Trophoblast cell (in vitro differentiated cells and primary cell): ENCODE measurements at regions not wholly inside any gene's neighbourhood (a gene's known extent, or its start where the extent isn't known, plus 50 kb on each side); places are given as distances from the start of the nearest gene placed in this dataset.

Experiments
- DNase-seq, 2 donors: peaks; one replicate each; pipeline ENCODE4 v3.0.0-alpha.2; 2016
- H2AFZ ChIP-seq: 2 replicates; pipeline ENCODE4 v1.6.1; 2013; ENCODE audit warnings: low read length, moderate library complexity, mild to moderate bottlenecking; ENCODE audit not compliant: insufficient read depth, poor library complexity
- H2AK5ac ChIP-seq: 2 replicates; pipeline ENCODE4 v1.6.1; 2013; ENCODE audit warnings: mild to moderate bottlenecking, low read length
- H2BK120ac ChIP-seq: 2 replicates; pipeline ENCODE4 v1.6.1; 2013; ENCODE audit warnings: low read length, mild to moderate bottlenecking, moderate library complexity; ENCODE audit not compliant: insufficient read depth, poor library complexity
- H2BK12ac ChIP-seq: 2 replicates; pipeline ENCODE4 v1.6.1; 2013; ENCODE audit warnings: mild to moderate bottlenecking, low read length, moderate library complexity
- H2BK5ac ChIP-seq: 2 replicates; pipeline ENCODE4 v1.6.1; 2013; ENCODE audit warnings: low read length, low read depth, moderate library complexity, mild to moderate bottlenecking; ENCODE audit not compliant: poor library complexity
- H3K14ac ChIP-seq: 2 replicates; pipeline ENCODE4 v1.6.1; 2013; ENCODE audit warnings: mild to moderate bottlenecking, low read length
- H3K18ac ChIP-seq: 2 replicates; pipeline ENCODE4 v1.6.1; 2013; ENCODE audit warnings: mild to moderate bottlenecking, low read length
- H3K23ac ChIP-seq: 2 replicates; pipeline ENCODE4 v1.6.1; 2013; ENCODE audit warnings: low read length
- H3K27ac ChIP-seq: 2 replicates; pipeline ENCODE4 v1.5.1; 2013; ENCODE audit warnings: low read depth, mild to moderate bottlenecking, inconsistent platforms, low read length, moderate library complexity
- H3K27me3 ChIP-seq: 2 replicates; pipeline ENCODE4 v1.6.1; 2013; ENCODE audit warnings: inconsistent platforms, mild to moderate bottlenecking, low read length, moderate library complexity; ENCODE audit not compliant: insufficient read depth
- H3K36me3 ChIP-seq, 2 experiments: 1 replicate in 1 of 2; 2 replicates in 1 of 2; pipeline ENCODE4 v1.6.1; 2013; ENCODE audit warnings: low read length in 2 of 2, mild to moderate bottlenecking in 2 of 2, moderate library complexity in 1 of 2; ENCODE audit not compliant: insufficient read depth in 2 of 2, control insufficient read depth in 1 of 2
- H3K4ac ChIP-seq: 2 replicates; pipeline ENCODE4 v1.6.1; 2013; ENCODE audit warnings: low read depth, mild to moderate bottlenecking, low read length, moderate library complexity
- H3K4me1 ChIP-seq, 2 experiments: 1 replicate in 1 of 2; 2 replicates in 1 of 2; pipeline ENCODE4 v1.6.1; 2013; ENCODE audit warnings: low read length in 2 of 2, mild to moderate bottlenecking in 2 of 2, moderate library complexity in 1 of 2; ENCODE audit not compliant: insufficient read depth in 2 of 2, control insufficient read depth in 1 of 2
- H3K4me2 ChIP-seq: 2 replicates; pipeline ENCODE4 v1.6.1; 2013; ENCODE audit warnings: inconsistent platforms, mild to moderate bottlenecking, low read length, moderate library complexity
- H3K4me3 ChIP-seq: 2 replicates; pipeline ENCODE4 v1.5.1; 2013; ENCODE audit warnings: mild to moderate bottlenecking, low read depth, low read length, inconsistent platforms
- H3K79me1 ChIP-seq: one replicate; pipeline ENCODE4 v1.6.1; 2013; ENCODE audit warnings: low read length
- H3K79me2 ChIP-seq: 2 replicates; pipeline ENCODE4 v1.6.1; 2013; ENCODE audit warnings: low read length, mild to moderate bottlenecking; ENCODE audit not compliant: control insufficient read depth, insufficient read depth, poor library complexity
- H3K9ac ChIP-seq: 2 replicates; pipeline ENCODE4 v1.6.1; 2013; ENCODE audit warnings: mild to moderate bottlenecking, low read length
- H3K9me3 ChIP-seq: 2 replicates; pipeline ENCODE4 v1.6.1; 2013; ENCODE audit warnings: low read depth, mild to moderate bottlenecking, control low read depth, inconsistent platforms, low read length; ENCODE audit not compliant: insufficient read depth
- H4K12ac ChIP-seq: 2 replicates; pipeline ENCODE4 v1.6.1; 2013; ENCODE audit warnings: low read depth, mild to moderate bottlenecking, low read length, moderate library complexity
- H4K8ac ChIP-seq: 2 replicates; pipeline ENCODE4 v1.6.1; 2013; ENCODE audit warnings: low read depth, mild to moderate bottlenecking, low read length, moderate library complexity
- H4K91ac ChIP-seq: one replicate; pipeline ENCODE4 v1.6.1; 2013; ENCODE audit warnings: low read depth, mild to moderate bottlenecking, low read length, moderate library complexity
- WGBS: extraction: QIAGEN DNeasy Blood & Tissue Kit; methylation state at CpG from one replicate; pipeline ENCODE4 v1.1.7; 2013; ENCODE audit warnings: missing lambda C conversion rate; ENCODE audit not compliant: insufficient read length, insufficient coverage; ENCODE audit errors: extremely low coverage; 5-methylcytosine and 5-hydroxymethylcytosine counted together

DNA sequence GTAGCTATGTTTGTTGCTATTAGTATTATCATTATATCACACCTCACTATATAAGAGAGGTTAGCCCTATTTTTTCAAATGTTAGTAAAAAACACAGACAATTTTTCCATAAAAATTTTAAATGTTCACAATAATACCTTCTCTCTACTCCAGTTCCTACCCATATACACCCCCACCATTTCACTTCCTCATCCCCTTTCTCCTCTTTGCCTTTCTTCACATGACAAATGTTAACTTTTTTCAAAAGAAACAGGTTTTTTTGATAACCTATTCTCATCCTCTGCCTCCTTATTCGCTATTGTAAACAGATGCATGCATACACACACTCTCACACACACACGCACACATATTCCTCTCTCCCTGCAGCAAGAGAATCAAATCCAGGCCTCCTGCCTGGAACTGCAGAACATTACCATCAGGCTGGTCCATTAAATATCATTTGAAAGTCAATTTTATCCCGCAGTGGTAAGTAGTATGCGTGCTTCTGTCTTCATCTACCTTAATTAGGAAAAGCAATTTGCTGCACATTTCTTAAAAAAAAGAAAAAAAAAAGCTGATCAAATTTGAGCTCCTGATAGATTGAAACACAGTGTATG is 55.5 kb downstream of the MID1IP1 start:
- Histone ChIP-seq H2BK12ac (no peak overlapping the region), H3K4me1 (no peaks in the 10 kb centered on the region), H3K79me2 (no peaks in the 10 kb centered on the region), H4K8ac (no peak overlapping the region), H3K14ac (no peak overlapping the region), H2AK5ac (no peak overlapping the region), H3K36me3 (no peaks in the 10 kb centered on the region), H3K79me1 (no peaks in the 10 kb centered on the region), H3K4me2 (no peak overlapping the region), H3K9ac (no peak overlapping the region), H2BK120ac (no peak overlapping the region), H3K4ac (no peak overlapping the region), H3K27me3 (no peaks in the 10 kb centered on the region), H2BK5ac (no peak overlapping the region), H3K4me3 (no peak overlapping the region), H2AFZ (no peak overlapping the region), H4K91ac (no peak overlapping the region), H4K12ac (no peak overlapping the region), H3K23ac (no peak overlapping the region), H3K18ac (no peak overlapping the region), H3K27ac (no peak overlapping the region), H3K9me3 (no peaks in the 10 kb centered on the region)
- no peak for DNase-seq
- no CpG with 5 or more reads among the region's 4 CpGs for WGBS

GRCh38 chrX:38857736-38858523 is 56.7 kb downstream of the MID1IP1 start:
- Histone ChIP-seq H3K23ac (no peak overlapping the region), H3K18ac (no peak overlapping the region), H3K4me1 (no peaks in the 10 kb centered on the region), H3K14ac (no peak overlapping the region), H3K27me3 (no peaks in the 10 kb centered on the region), H3K4me2 (no peak overlapping the region), H4K8ac (no peak overlapping the region), H3K4me3 (no peak overlapping the region), H3K79me2 (no peaks in the 10 kb centered on the region), H3K9me3 (no peaks in the 10 kb centered on the region), H3K9ac (no peak overlapping the region), H2AK5ac (no peak overlapping the region), H3K36me3 (no peaks in the 10 kb centered on the region), H3K79me1 (no peaks in the 10 kb centered on the region), H2BK12ac (no peak overlapping the region), H4K91ac (no peak overlapping the region), H3K4ac (no peak overlapping the region), H3K27ac (no peak overlapping the region), H4K12ac (no peak overlapping the region), H2AFZ (no peak overlapping the region), H2BK5ac (no peak overlapping the region), H2BK120ac (no peak overlapping the region)
- no CpG with 5 or more reads among the region's 5 CpGs for WGBS
- no peak for DNase-seq

GRCh38 chrX:38859602-38860001 is 58.3 kb downstream of the MID1IP1 start:
- Histone ChIP-seq H3K79me2 (no peaks in the 10 kb centered on the region), H2BK5ac (no peak overlapping the region), H4K8ac (no peak overlapping the region), H3K23ac (no peak overlapping the region), H3K9me3 (no peaks in the 10 kb centered on the region), H3K9ac (no peak overlapping the region), H3K4me2 (no peak overlapping the region), H2AFZ (no peak overlapping the region), H3K4ac (no peak overlapping the region), H3K27me3 (no peaks in the 10 kb centered on the region), H3K36me3 (no peaks in the 10 kb centered on the region), H3K14ac (no peak overlapping the region), H2BK12ac (no peak overlapping the region), H3K27ac (no peak overlapping the region), H4K91ac (no peak overlapping the region), H3K4me3 (no peak overlapping the region), H2AK5ac (no peak overlapping the region), H3K18ac (no peak overlapping the region), H3K79me1 (no peaks in the 10 kb centered on the region), H3K4me1 (no peaks in the 10 kb centered on the region), H4K12ac (no peak overlapping the region), H2BK120ac (no peak overlapping the region)
- no peak for DNase-seq

DNA sequence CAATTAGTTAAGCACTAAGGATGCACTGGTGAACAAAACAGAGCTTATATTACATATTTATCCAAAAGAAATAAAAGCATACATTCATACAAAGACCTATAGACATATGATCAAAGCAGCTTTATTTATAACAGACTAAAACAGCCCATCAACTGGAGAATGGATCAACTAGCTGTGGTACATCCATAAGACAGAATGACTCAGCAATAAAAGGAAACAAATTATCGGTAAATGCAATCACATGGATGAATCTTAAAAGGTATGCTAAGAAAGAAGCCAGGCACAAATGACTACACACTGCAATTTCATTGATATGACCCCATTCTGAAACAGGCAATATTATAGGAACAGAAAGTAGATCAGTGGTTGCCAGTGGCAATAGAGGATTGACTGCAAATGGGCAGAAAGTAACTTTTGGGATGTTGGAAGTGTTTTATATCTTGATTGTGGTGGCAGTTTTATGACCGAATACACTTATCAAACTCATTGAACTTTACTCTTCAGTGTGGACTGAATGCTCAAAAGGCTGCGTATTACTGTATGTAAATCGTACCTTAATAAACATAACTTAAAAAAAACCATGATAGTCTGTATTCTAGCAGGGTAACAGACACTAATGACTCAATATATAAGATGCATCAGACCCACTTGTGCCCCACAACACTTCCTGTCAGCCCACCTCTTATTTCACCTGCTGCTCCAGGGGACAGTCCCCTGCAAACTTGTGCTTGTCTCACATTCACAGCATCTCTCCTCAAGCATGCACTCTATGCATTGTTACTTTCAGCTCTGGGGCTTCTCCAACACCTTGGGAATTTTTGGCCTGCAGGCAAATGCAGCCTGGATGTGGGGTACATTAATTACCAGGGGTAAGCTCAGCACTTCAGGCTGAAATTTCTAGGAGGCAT is 59.1 kb downstream of the MID1IP1 start:
- WGBS = no CpG with 5 or more reads among the region's 4 CpGs
- no peak overlapping the region for H2AK5ac ChIP-seq
- no peak overlapping the region for H2AFZ ChIP-seq
- no peak overlapping the region for H4K91ac ChIP-seq
- H4K12ac ChIP-seq = no peak overlapping the region
- H2BK12ac ChIP-seq = no peak overlapping the region
- H3K27me3 ChIP-seq = no peaks in the 10 kb centered on the region
- no peak overlapping the region for H3K14ac ChIP-seq
- no peaks in the 10 kb centered on the region for H3K36me3 ChIP-seq
- H3K27ac ChIP-seq = no peak overlapping the region
- H3K18ac ChIP-seq = no peak overlapping the region
- H3K9ac ChIP-seq = no peak overlapping the region
- H3K4me1 ChIP-seq = no peaks in the 10 kb centered on the region
- H3K9me3 ChIP-seq = no peaks in the 10 kb centered on the region
- H2BK5ac ChIP-seq = no peak overlapping the region
- H2BK120ac ChIP-seq = no peak overlapping the region
- no peak overlapping the region for H3K4me3 ChIP-seq
- H3K79me1 ChIP-seq = no peaks in the 10 kb centered on the region
- no peak overlapping the region for H3K23ac ChIP-seq
- H3K79me2 ChIP-seq = no peaks in the 10 kb centered on the region
- no peak overlapping the region for H4K8ac ChIP-seq
- no peak overlapping the region for H3K4ac ChIP-seq
- no peak overlapping the region for H3K4me2 ChIP-seq
- DNase-seq = no peak
